Loucy (cell line): ENCODE measurements at regions not wholly inside any gene's neighbourhood (a gene's known extent, or its start where the extent isn't known, plus 50 kb on each side); places are given as distances from the start of the nearest gene placed in this dataset.
"Not testable (repeated sequence)": the region's sequence is repeated elsewhere in the genome, so short reads cannot be mapped to it uniquely, and the experiment has no call there.

Source experiments
- H2AFZ ChIP-seq: fragments of 200-600 bp; sonication (generic); 2 replicates; pipeline ENCODE4 v1.6.0; 2016; ENCODE audit warnings: antibody characterized with exemption, mild to moderate bottlenecking, low read length, moderate library complexity
- H3F3A ChIP-seq: fragments of 200-600 bp; 2 replicates; pipeline ENCODE4 v1.6.0; 2016; ENCODE audit warnings: antibody characterized with exemption, low read depth, mild to moderate bottlenecking
- H3K27me3 ChIP-seq: fragments of 200-600 bp; sonication (generic); 2 replicates; pipeline ENCODE4 v1.6.1; 2014; ENCODE audit warnings: low read length, mild to moderate bottlenecking; ENCODE audit not compliant: insufficient read depth, poor library complexity, severe bottlenecking
- H3K36me3 ChIP-seq: fragments of 200-600 bp; sonication (generic); 2 replicates; pipeline ENCODE4 v1.6.1; 2016; ENCODE audit warnings: low read length; ENCODE audit not compliant: insufficient read depth
- H3K4me1 ChIP-seq: fragments of 200-600 bp; sonication (generic); 2 replicates; pipeline ENCODE4 v1.5.1; 2014; ENCODE audit warnings: low read length, mild to moderate bottlenecking; ENCODE audit not compliant: insufficient read depth, poor library complexity, severe bottlenecking
- H3K4me2 ChIP-seq: fragments of 200-600 bp; sonication (generic); 2 replicates; pipeline ENCODE4 v1.6.0; 2014; ENCODE audit warnings: antibody characterized with exemption, low read length, low read depth, mild to moderate bottlenecking; ENCODE audit not compliant: poor library complexity, severe bottlenecking
- H3K4me3 ChIP-seq: fragments of 200-600 bp; sonication (generic); 2 replicates; pipeline ENCODE4 v1.5.1; 2014; ENCODE audit warnings: low read length, mild to moderate bottlenecking, mixed read lengths; ENCODE audit not compliant: poor library complexity, severe bottlenecking
- H3K79me2 ChIP-seq: fragments of 200-600 bp; sonication (generic); 2 replicates; pipeline ENCODE4 v1.6.1; 2014; ENCODE audit warnings: low read length; ENCODE audit not compliant: insufficient read depth
- H3K9ac ChIP-seq: fragments of 200-600 bp; sonication (generic); 2 replicates; pipeline ENCODE4 v1.6.0; 2014; ENCODE audit warnings: mild to moderate bottlenecking, low read depth, low read length, moderate library complexity; ENCODE audit not compliant: poor library complexity, severe bottlenecking
- H3K9me2 ChIP-seq: fragments of 200-600 bp; sonication (generic); replicated peaks from 2 replicates; pipeline ENCODE4 v1.6.1; 2016; ENCODE audit warnings: low read depth, low read length, mixed read lengths
- H3K9me3 ChIP-seq: fragments of 200-600 bp; sonication (generic); 2 replicates; pipeline ENCODE4 v1.6.1; 2014; ENCODE audit warnings: mild to moderate bottlenecking, antibody characterized with exemption, low read length, low read depth; ENCODE audit not compliant: insufficient read depth
- H4K20me1 ChIP-seq: fragments of 200-600 bp; sonication (generic); 2 replicates; pipeline ENCODE4 v1.6.0; 2014; ENCODE audit warnings: antibody characterized with exemption, low read length, mild to moderate bottlenecking; ENCODE audit not compliant: insufficient read depth, poor library complexity, severe bottlenecking
- EZH2phosphoT487 ChIP-seq: fragments of 200-600 bp; IDR thresholded peaks from 2 replicates; pipeline ENCODE4 v1.6.1; 2018; ENCODE audit warnings: antibody characterized with exemption, mild to moderate bottlenecking, moderate library complexity, borderline replicate concordance
- TF ChIP-seq, protein P1 (sequence below): fragments of 200-600 bp; sonication (generic); conservative IDR thresholded peaks from 2 replicates; pipeline ENCODE4 v1.5.1; 2014; ENCODE audit warnings: mild to moderate bottlenecking, antibody characterized with exemption, low read length

DNA sequence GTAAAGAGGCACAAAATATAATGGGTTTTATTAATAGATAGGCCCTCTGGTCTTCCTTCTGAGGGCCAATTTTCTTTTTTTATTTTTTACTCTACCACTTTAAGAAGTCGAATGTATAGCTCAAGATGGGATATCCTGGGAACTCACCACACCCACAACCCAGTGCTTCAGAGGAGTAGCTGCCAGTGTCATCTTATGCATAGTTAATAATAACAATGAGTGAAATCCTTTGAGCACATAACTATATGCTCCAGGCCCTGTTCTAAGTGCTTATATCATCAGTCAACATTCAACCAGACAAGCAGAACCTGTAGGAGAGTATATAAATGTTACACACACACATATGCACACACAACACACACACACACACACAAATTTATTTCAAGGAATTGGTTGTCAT lies 150.3 kb upstream of the ACTBL2 start:
- Histone ChIP-seq H3K9me3 (no peaks in the 10 kb centered on the region), H3K79me2 (no peaks in the 10 kb centered on the region), H4K20me1 (no peaks in the 10 kb centered on the region), H3K4me1 (peaks cover 10% of the 10 kb centered on the region), H3K4me3 (no peak overlapping the region), H3K9me2 (no peaks in the 10 kb centered on the region), H3K36me3 (no peaks in the 10 kb centered on the region), H2AFZ (no peak overlapping the region), H3F3A (no peaks in the 10 kb centered on the region), H3K4me2 (no peak overlapping the region), H3K27me3 (no peaks in the 10 kb centered on the region), H3K9ac (no peak overlapping the region)
- TF ChIP-seq, protein P1, sequence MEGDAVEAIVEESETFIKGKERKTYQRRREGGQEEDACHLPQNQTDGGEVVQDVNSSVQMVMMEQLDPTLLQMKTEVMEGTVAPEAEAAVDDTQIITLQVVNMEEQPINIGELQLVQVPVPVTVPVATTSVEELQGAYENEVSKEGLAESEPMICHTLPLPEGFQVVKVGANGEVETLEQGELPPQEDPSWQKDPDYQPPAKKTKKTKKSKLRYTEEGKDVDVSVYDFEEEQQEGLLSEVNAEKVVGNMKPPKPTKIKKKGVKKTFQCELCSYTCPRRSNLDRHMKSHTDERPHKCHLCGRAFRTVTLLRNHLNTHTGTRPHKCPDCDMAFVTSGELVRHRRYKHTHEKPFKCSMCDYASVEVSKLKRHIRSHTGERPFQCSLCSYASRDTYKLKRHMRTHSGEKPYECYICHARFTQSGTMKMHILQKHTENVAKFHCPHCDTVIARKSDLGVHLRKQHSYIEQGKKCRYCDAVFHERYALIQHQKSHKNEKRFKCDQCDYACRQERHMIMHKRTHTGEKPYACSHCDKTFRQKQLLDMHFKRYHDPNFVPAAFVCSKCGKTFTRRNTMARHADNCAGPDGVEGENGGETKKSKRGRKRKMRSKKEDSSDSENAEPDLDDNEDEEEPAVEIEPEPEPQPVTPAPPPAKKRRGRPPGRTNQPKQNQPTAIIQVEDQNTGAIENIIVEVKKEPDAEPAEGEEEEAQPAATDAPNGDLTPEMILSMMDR = no peak
- no peak for TF ChIP-seq EZH2phosphoT487

DNA sequence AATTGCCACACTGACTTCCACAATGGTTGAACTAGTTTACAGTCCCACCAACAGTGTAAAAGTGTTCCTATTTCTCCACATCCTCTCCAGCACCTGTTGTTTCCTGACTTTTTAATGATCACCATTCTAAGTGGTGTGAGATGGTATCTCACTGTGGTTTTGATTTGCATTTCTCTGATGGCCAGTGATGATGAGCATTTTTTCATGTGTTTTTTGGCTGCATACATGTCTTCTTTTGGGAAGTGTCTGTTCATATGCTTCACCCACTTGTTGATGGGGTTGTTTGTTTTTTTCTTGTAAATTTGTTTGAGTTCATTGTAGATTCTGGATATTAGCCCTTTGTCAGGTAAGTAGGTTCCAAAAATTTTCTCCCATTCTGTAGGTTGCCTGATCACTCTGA lies 148.5 kb upstream of the ACTBL2 start:
- H3K4me1 ChIP-seq, H3K27me3 ChIP-seq, H2AFZ ChIP-seq, H3K4me2 ChIP-seq, H3K9me3 ChIP-seq, H3K79me2 ChIP-seq, H4K20me1 ChIP-seq, H3K4me3 ChIP-seq, H3F3A ChIP-seq, H3K9me2 ChIP-seq, H3K9ac ChIP-seq, H3K36me3 ChIP-seq: not testable (repeated sequence)

DNA sequence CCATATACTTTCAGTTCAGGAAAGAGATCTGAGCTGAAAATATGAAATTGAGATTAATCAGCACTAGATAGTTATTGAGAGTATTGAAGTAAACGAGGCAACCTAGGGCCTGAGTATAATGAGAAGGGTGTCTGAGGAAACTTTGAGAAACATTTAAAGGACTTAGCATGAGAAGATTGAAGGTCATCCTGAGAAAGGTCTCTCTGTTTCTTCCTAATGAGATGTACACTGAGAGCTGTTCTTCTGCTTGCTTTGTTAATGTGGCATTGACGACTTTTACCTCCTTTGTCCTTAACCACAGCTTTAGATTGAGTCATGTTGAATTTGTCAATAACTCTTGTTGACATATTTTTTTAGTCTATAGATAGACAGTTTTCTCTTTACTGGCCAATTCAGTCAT lies 145.1 kb upstream of the ACTBL2 start:
- Histone ChIP-seq H3F3A (no peaks in the 10 kb centered on the region), H2AFZ (no peak overlapping the region), H3K36me3 (no peaks in the 10 kb centered on the region), H3K4me1 (no peaks in the 10 kb centered on the region), H4K20me1 (no peaks in the 10 kb centered on the region), H3K27me3 (no peaks in the 10 kb centered on the region), H3K4me3 (no peak overlapping the region), H3K9me2 (no peaks in the 10 kb centered on the region), H3K9ac (no peak overlapping the region), H3K4me2 (no peak overlapping the region), H3K9me3 (no peaks in the 10 kb centered on the region), H3K79me2 (no peaks in the 10 kb centered on the region)
- TF ChIP-seq, protein P1 = no peak
- TF ChIP-seq EZH2phosphoT487 = no peak

DNA sequence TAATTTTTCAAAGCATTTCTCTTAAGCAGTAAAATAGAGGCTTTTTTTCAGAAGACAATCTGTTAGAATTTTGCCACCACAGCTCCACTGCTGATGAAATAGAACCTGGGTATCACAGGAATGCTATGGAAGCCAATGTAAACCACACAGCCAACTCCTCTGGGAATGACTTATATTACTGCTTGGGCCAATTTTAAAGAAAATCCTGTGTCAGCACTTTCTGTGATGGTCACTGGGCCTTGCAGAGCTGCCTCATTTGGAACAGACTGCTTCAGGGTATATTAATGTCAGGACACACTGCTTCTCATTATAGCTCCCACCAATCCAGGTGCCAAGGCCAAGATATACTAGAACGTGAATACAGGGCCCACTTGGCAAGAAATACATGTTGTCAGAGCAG lies 144.1 kb upstream of the ACTBL2 start:
- no peaks in the 10 kb centered on the region for H3K9me3 ChIP-seq
- H4K20me1 ChIP-seq = no peaks in the 10 kb centered on the region
- no peak overlapping the region for H2AFZ ChIP-seq
- no peaks in the 10 kb centered on the region for H3K79me2 ChIP-seq
- no peaks in the 10 kb centered on the region for H3K36me3 ChIP-seq
- H3K4me2 ChIP-seq = no peak overlapping the region
- H3K9ac ChIP-seq = no peak overlapping the region
- no peak overlapping the region for H3K4me3 ChIP-seq
- TF ChIP-seq EZH2phosphoT487 = no peak
- TF ChIP-seq, protein P1 = no peak
- H3F3A ChIP-seq = no peaks in the 10 kb centered on the region
- no peaks in the 10 kb centered on the region for H3K9me2 ChIP-seq
- H3K4me1 ChIP-seq = no peaks in the 10 kb centered on the region
- no peaks in the 10 kb centered on the region for H3K27me3 ChIP-seq
